ENCODE measurements at regions not wholly inside any gene's neighbourhood (a gene's known extent, or its start where the extent isn't known, plus 50 kb on each side); places are given as distances from the start of the nearest gene placed in this dataset.

DNA sequence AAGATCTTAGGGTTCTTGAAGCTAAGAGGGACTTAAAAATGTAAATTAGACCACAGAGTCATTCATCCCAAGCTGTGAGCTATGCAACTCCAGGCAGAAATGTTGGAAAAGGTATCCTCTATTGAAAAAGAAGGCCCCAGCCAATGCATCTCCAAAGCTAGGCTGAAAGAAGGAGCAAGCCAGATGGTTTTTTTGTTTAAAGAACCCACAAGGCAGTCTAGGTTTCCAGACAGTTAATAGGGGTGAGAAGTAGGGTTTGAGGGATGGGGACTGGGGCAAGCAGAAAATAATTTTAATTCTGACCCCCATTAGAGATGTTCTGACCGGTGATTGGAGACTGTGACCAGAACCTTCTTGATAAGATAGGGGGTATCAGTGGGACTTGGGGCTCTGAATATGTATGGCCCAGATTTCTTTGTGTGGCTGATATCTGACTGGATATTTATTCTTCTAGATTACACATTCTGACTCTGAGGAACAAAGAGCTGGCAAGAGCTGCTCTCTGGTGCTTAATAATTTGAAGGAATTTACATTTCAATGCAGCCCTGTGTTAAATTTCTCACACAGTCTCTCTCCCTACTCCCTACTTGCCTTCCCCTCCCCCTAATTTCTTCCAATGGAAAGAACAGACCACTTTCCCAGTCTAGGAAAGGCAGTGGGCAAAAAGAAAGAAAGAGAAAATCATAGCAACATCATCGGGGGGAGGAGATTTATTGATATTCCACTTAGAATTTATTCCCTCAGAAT, 104.9 kb downstream of the NUF2 start:
- TF ChIP-seq CTCF (IDR thresholded peaks at IDR 0.05), result no peak
- no peak for TF ChIP-seq POLR2A (IDR thresholded peaks at IDR 0.05)

Measured in heart left ventricle (tissue), 13 donors.